Smooth muscle cell (in vitro differentiated cells): ENCODE measurements at regions not wholly inside any gene's neighbourhood (a gene's known extent, or its start where the extent isn't known, plus 50 kb on each side); places are given as distances from the start of the nearest gene placed in this dataset.

ENCODE experiments used
- DNase-seq: peaks from one replicate; lab custom pipeline; 2025; ENCODE audit not compliant: unreplicated experiment; lab: John Stamatoyannopoulos, UW
- H2AFZ ChIP-seq: fragments of 200-600 bp; sonication (generic); 2 replicates; pipeline ENCODE4 v1.6.0; 2016; ENCODE audit warnings: antibody characterized with exemption, low read depth, mild to moderate bottlenecking
- H3F3A ChIP-seq: fragments of 200-600 bp; sonication (generic); 2 replicates; pipeline ENCODE4 v1.6.0; 2017; ENCODE audit warnings: antibody characterized with exemption, low read depth
- H3K27ac ChIP-seq: fragments of 200-600 bp; sonication (generic); 2 replicates; pipeline ENCODE4 v1.5.1; 2016; ENCODE audit warnings: low read depth, mild to moderate bottlenecking
- H3K27me3 ChIP-seq: fragments of 200-600 bp; sonication (generic); 2 replicates; pipeline ENCODE4 v1.6.1; 2016; ENCODE audit warnings: low read depth, mild to moderate bottlenecking
- H3K36me3 ChIP-seq: fragments of 200-600 bp; sonication (generic); 2 replicates; pipeline ENCODE4 v1.5.1; 2016; ENCODE audit warnings: low read depth
- H3K4me1 ChIP-seq: fragments of 200-600 bp; sonication (generic); 2 replicates; pipeline ENCODE4 v1.5.1; 2016; ENCODE audit warnings: low read depth
- H3K4me2 ChIP-seq: fragments of 200-600 bp; sonication (generic); 2 replicates; pipeline ENCODE4 v1.6.0; 2016; ENCODE audit warnings: mild to moderate bottlenecking
- H3K4me3 ChIP-seq: fragments of 200-600 bp; sonication (generic); 2 replicates; pipeline ENCODE4 v1.5.1; 2016; ENCODE audit warnings: mild to moderate bottlenecking
- H3K79me2 ChIP-seq: fragments of 200-600 bp; sonication (generic); 2 replicates; pipeline ENCODE4 v1.6.0; 2016; ENCODE audit warnings: low read depth, mild to moderate bottlenecking
- H3K9ac ChIP-seq: fragments of 200-600 bp; sonication (generic); 2 replicates; pipeline ENCODE4 v1.6.0; 2016; ENCODE audit warnings: low read depth
- H3K9me3 ChIP-seq: fragments of 200-600 bp; sonication (generic); replicated peaks from 2 replicates; pipeline ENCODE4 v1.5.1; 2016; ENCODE audit warnings: low read depth
- H4K20me1 ChIP-seq: fragments of 200-600 bp; sonication (generic); 2 replicates; pipeline ENCODE4 v1.6.0; 2016; ENCODE audit warnings: low read depth
- WGBS: methylation state at CpG from one replicate; pipeline ENCODE4 v1.1.7; 2016; ENCODE audit warnings: low lambda C conversion rate; 5-methylcytosine and 5-hydroxymethylcytosine counted together
- TF ChIP-seq, protein P1 (sequence below): fragments of 200-600 bp; sonication (generic); IDR thresholded peaks from 2 replicates; pipeline ENCODE4 v1.5.1; 2017; ENCODE audit warnings: borderline replicate concordance, mild to moderate bottlenecking, antibody characterized with exemption; ENCODE audit not compliant: insufficient read depth, poor library complexity, severe bottlenecking

- no peak for DNase-seq
- no peak overlapping the region for H3K9ac ChIP-seq
- H3K79me2 ChIP-seq: no peaks in the 10 kb centered on the region
- no peaks in the 10 kb centered on the region for H3K36me3 ChIP-seq
- H3K4me3 ChIP-seq: no peak overlapping the region
- H3F3A ChIP-seq: no peaks in the 10 kb centered on the region
- H3K27me3 ChIP-seq: no peaks in the 10 kb centered on the region
- no peak overlapping the region for H2AFZ ChIP-seq
- no peaks in the 10 kb centered on the region for H3K4me1 ChIP-seq
- H3K9me3 ChIP-seq: no peaks in the 10 kb centered on the region
- TF ChIP-seq, protein P1, sequence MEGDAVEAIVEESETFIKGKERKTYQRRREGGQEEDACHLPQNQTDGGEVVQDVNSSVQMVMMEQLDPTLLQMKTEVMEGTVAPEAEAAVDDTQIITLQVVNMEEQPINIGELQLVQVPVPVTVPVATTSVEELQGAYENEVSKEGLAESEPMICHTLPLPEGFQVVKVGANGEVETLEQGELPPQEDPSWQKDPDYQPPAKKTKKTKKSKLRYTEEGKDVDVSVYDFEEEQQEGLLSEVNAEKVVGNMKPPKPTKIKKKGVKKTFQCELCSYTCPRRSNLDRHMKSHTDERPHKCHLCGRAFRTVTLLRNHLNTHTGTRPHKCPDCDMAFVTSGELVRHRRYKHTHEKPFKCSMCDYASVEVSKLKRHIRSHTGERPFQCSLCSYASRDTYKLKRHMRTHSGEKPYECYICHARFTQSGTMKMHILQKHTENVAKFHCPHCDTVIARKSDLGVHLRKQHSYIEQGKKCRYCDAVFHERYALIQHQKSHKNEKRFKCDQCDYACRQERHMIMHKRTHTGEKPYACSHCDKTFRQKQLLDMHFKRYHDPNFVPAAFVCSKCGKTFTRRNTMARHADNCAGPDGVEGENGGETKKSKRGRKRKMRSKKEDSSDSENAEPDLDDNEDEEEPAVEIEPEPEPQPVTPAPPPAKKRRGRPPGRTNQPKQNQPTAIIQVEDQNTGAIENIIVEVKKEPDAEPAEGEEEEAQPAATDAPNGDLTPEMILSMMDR: no peak
- no peaks in the 10 kb centered on the region for H4K20me1 ChIP-seq
- no peak overlapping the region for H3K4me2 ChIP-seq
- H3K27ac ChIP-seq: no peak overlapping the region
These were observed 366.8 kb downstream of the CYLC2 start for GRCh38 chr9:103361906-103362305.

DNA sequence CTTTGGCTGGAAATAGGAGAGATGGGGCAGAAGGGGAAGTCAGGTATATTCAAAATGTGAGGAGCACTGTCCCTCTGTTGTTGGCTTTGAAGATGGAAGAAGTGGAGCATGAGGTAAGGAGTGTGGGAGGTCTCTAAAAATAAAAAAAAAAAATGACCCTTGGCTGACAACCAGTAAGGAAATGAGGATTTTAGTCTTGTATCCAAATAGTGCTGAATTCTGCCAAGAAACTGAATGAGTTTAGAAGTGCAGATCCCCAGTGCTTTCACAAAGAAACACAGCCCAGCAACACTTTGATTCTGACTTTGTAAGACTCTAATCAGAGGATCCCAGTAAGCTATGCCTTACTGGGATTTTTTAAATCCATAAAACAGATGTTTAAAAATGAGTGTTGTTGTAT is 367.9 kb downstream of the CYLC2 start:
- H3K9me3 ChIP-seq: no peaks in the 10 kb centered on the region
- no peak for DNase-seq

GRCh38 chr9:103364753-103365152 is 369.6 kb downstream of the CYLC2 start:
- Histone ChIP-seq H2AFZ (no peak overlapping the region), H3K4me2 (no peak overlapping the region), H3K4me3 (no peak overlapping the region), H3K79me2 (no peaks in the 10 kb centered on the region), H3K4me1 (no peaks in the 10 kb centered on the region), H4K20me1 (no peaks in the 10 kb centered on the region), H3K27me3 (no peaks in the 10 kb centered on the region), H3K9ac (no peak overlapping the region), H3K9me3 (no peaks in the 10 kb centered on the region), H3K27ac (peak overlapping the region; percentile 25), H3K36me3 (no peaks in the 10 kb centered on the region), H3F3A (no peaks in the 10 kb centered on the region)
- DNase-seq: no peak
- TF ChIP-seq, protein P1: no peak
- 57% methylated on average over 2 of the region's 2 CpGs for WGBS

More for the DNA sequence above, 367.9 kb downstream of the CYLC2 start:
- no peaks in the 10 kb centered on the region for H3K79me2 ChIP-seq
- TF ChIP-seq, protein P1: no peak
- no peaks in the 10 kb centered on the region for H3F3A ChIP-seq
- H2AFZ ChIP-seq: no peak overlapping the region
- no peaks in the 10 kb centered on the region for H3K27me3 ChIP-seq
- no peaks in the 10 kb centered on the region for H4K20me1 ChIP-seq
- no peak overlapping the region for H3K4me2 ChIP-seq
- H3K4me1 ChIP-seq: no peaks in the 10 kb centered on the region
- H3K36me3 ChIP-seq: no peaks in the 10 kb centered on the region
- no peak overlapping the region for H3K4me3 ChIP-seq
- no peak overlapping the region for H3K27ac ChIP-seq
- H3K9ac ChIP-seq: no peak overlapping the region

DNA sequence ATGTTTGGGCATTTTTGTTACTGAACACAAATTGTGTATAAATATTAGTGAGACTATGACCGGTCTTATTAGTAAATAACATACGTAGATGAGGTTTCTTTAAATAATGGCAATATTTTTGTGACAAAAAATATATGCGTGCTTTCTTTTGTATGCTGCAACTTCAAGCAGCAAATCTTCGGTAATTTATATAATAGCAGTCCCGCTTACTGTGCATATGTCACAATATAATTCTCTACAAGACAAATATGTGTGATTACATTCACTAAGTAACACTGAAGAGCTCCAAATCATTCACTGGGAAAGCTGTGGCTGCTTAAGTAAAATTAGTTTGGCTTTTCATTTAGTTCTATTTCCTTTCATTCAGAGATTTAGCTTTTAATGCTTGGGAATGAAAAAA is 376.0 kb downstream of the CYLC2 start:
- no peak overlapping the region for H3K9ac ChIP-seq
- H3K4me3 ChIP-seq: no peak overlapping the region
- DNase-seq: no peak
- no peak overlapping the region for H2AFZ ChIP-seq
- no peaks in the 10 kb centered on the region for H3K9me3 ChIP-seq
- H3K4me2 ChIP-seq: no peak overlapping the region
- no peaks in the 10 kb centered on the region for H3K4me1 ChIP-seq
- H3K27me3 ChIP-seq: no peaks in the 10 kb centered on the region
- no peaks in the 10 kb centered on the region for H3K36me3 ChIP-seq
- H4K20me1 ChIP-seq: no peaks in the 10 kb centered on the region
- no peaks in the 10 kb centered on the region for H3K79me2 ChIP-seq
- TF ChIP-seq, protein P1: no peak
- no peaks in the 10 kb centered on the region for H3F3A ChIP-seq
- 94% methylated on average over 5 of the region's 5 CpGs for WGBS
- no peak overlapping the region for H3K27ac ChIP-seq
